ENCODE measurements at regions not wholly inside any gene's neighbourhood (a gene's known extent, or its start where the extent isn't known, plus 50 kb on each side); places are given as distances from the start of the nearest gene placed in this dataset.

DNA sequence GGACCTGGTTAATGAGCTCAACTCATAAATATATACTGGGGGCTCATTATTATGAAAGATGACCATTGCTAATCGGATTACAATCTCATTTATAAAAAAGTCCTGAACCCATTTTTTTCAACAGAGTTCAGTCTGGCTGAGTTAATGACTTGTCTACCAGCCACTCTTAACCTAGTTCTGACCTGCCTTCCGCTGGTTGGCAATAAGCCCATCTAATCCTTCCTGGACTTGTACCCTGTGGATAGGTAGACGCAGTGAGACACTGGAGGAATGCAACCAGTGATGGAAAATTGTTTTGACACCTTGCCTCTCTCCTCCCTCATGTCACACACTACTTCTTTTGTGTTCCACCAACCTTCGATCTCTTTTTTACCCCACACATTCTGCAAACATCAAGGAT, 279.9 kb downstream of the FOXO1 start:
- DNase-seq (ENCODE audit: low read depth, low spot score) (no peak), ATAC-seq (no peak), FAIRE-seq (no peak)
- no TSS peak for BruUV-seq (replicated peaks)
- peaks cover 11% of the 10 kb centered on the region for H3K4me1 ChIP-seq (ENCODE audit: control insufficient read depth, insufficient read depth, low read length)
- SMC1A ChIA-PET (ENCODE audit: uncharacterized antibody, unreplicated experiment) = interaction anchor here (0.6 to 0.8 kb wide), 2 partner anchors 62 to 195 kb away, joined by 3 read pairs; no protein-coding TSS in a partner anchor
- RAD21 ChIA-PET (ENCODE audit: unreplicated experiment) = no interaction called here
- 93% methylated on average over 4 of the region's 4 CpGs for WGBS (ENCODE audit: insufficient coverage, insufficient replicate concordance, low lambda C conversion rate, missing lambda C conversion rate)
- H4K20me1 ChIP-seq (ENCODE audit: control insufficient read depth, insufficient read depth) = no peaks in the 10 kb centered on the region
- no peaks in the 10 kb centered on the region for H3K79me2 ChIP-seq (ENCODE audit: control insufficient read depth, insufficient read depth, low read length)
- H2AFZ ChIP-seq (ENCODE audit: control insufficient read depth, low read depth, low read length) = no peak overlapping the region
- no peaks in the 10 kb centered on the region for H3K27me3 ChIP-seq (replicated peaks in 1 of 2; ENCODE audit: control insufficient read depth in 2 of 2, insufficient read depth in 2 of 2, low read length in 1 of 2)
- no peak overlapping the region for H3K4me3 ChIP-seq
- CTCF ChIA-PET = no interaction called here
- H3K9ac ChIP-seq (ENCODE audit: control insufficient read depth, insufficient read depth, low read length) = no peak overlapping the region
- POLR2A ChIA-PET = no interaction called here
- no peaks in the 10 kb centered on the region for H3K36me3 ChIP-seq (ENCODE audit: control insufficient read depth in 2 of 2, insufficient read depth in 2 of 2, low read length in 1 of 2)
- TF ChIP-seq CHD1 (IDR thresholded peaks at IDR 0.05; ENCODE audit: low read depth, low read length) = no peak
- TF ChIP-seq IRF4 (IDR thresholded peaks at IDR 0.05; ENCODE audit: low read depth, low read length) = no peak
- TF ChIP-seq MYC (IDR thresholded peaks at IDR 0.05; ENCODE audit: insufficient read depth, insufficient read length, insufficient replicate concordance, low read length, severe bottlenecking) = no peak
- no peak overlapping the region for H3K4me2 ChIP-seq (ENCODE audit: control insufficient read depth, insufficient read depth)
- H3K27ac ChIP-seq (ENCODE audit: control insufficient read depth, insufficient read depth) = no peak overlapping the region
- in situ Hi-C loops (cut with MboI) = no loop called here
- intact Hi-C loops (cut with micrococcal nuclease; ENCODE audit: unreplicated experiment) = loop anchor here (5.0 kb wide), 1 partner anchor 131 kb away; no protein-coding TSS in a partner anchor
- H3K9me3 ChIP-seq (replicated peaks; ENCODE audit: control insufficient read depth, insufficient read depth, low read length) = no peaks in the 10 kb centered on the region; the same call in 1 of the 3 replicates

DNA sequence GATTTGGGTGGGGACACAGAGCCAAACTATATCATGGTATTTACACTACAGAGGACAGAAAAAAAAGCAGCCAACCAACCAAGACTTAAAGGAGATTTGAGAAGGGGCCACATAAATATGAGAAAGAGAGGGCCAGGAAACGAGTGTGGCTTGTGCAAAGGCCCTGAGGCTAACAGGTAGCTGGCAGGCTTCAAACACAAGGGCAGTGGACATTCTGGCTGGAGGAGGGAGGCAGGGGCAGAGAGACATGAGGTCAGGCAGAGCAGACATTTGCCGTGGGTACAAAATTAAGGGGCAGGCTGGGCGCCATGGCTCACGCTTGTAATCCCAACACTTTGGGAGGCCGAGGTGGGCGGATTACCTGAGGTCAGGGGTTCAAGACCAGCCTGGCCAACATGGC, 278.7 kb downstream of the FOXO1 start:
- no peaks in the 10 kb centered on the region; the same call in 1 of the 3 replicates for H3K9me3 ChIP-seq (replicated peaks; ENCODE audit: control insufficient read depth, insufficient read depth, low read length)
- no peaks in the 10 kb centered on the region for H4K20me1 ChIP-seq (ENCODE audit: control insufficient read depth, insufficient read depth)
- H3K9ac ChIP-seq (ENCODE audit: control insufficient read depth, insufficient read depth, low read length) = no peak overlapping the region
- H3K4me1 ChIP-seq (ENCODE audit: control insufficient read depth, insufficient read depth, low read length) = peaks cover 11% of the 10 kb centered on the region
- in situ Hi-C loops (cut with MboI) = no loop called here
- H3K4me3 ChIP-seq = no peak overlapping the region
- H2AFZ ChIP-seq (ENCODE audit: control insufficient read depth, low read depth, low read length) = no peak overlapping the region
- CTCF ChIA-PET = no interaction called here
- POLR2A ChIA-PET = no interaction called here
- SMC1A ChIA-PET (ENCODE audit: uncharacterized antibody, unreplicated experiment) = interaction anchor here (0.6 to 0.7 kb wide), 2 partner anchors 10 to 98 kb away, joined by 3 read pairs; no protein-coding TSS in a partner anchor
- ATAC-seq (no peak), FAIRE-seq (no peak), DNase-seq (ENCODE audit: low read depth, low spot score) (no peak)
- BruUV-seq (replicated peaks) = no TSS peak
- 94% methylated on average over 6 of the region's 6 CpGs for WGBS (ENCODE audit: insufficient coverage, insufficient replicate concordance, low lambda C conversion rate, missing lambda C conversion rate)
- no peaks in the 10 kb centered on the region for H3K27me3 ChIP-seq (replicated peaks in 1 of 2; ENCODE audit: control insufficient read depth in 2 of 2, insufficient read depth in 2 of 2, low read length in 1 of 2)
- intact Hi-C loops (cut with micrococcal nuclease; ENCODE audit: unreplicated experiment) = loop anchor here (5.0 kb wide), 1 partner anchor 130 kb away; no protein-coding TSS in a partner anchor
- no peak overlapping the region for H3K4me2 ChIP-seq (ENCODE audit: control insufficient read depth, insufficient read depth)
- no peak overlapping the region for H3K27ac ChIP-seq (ENCODE audit: control insufficient read depth, insufficient read depth)
- RAD21 ChIA-PET (ENCODE audit: unreplicated experiment) = no interaction called here
- no peaks in the 10 kb centered on the region for H3K79me2 ChIP-seq (ENCODE audit: control insufficient read depth, insufficient read depth, low read length)
- no peaks in the 10 kb centered on the region for H3K36me3 ChIP-seq (ENCODE audit: control insufficient read depth in 2 of 2, insufficient read depth in 2 of 2, low read length in 1 of 2)
- TF ChIP-seq SMC3 (IDR thresholded peaks at IDR 0.05; ENCODE audit: borderline replicate concordance, low read length) (no peak), ZNF217 (IDR thresholded peaks at IDR 0.05) (no peak), ZNF384 (IDR thresholded peaks at IDR 0.05; ENCODE audit: borderline replicate concordance, low read depth, low read length) (no peak), ZNF274 (IDR thresholded peaks at IDR 0.05; ENCODE audit: insufficient read depth, insufficient read length) (no peak), RAD51 (IDR thresholded peaks at IDR 0.05) (no peak)
- TF ChIP-seq, protein P1, sequence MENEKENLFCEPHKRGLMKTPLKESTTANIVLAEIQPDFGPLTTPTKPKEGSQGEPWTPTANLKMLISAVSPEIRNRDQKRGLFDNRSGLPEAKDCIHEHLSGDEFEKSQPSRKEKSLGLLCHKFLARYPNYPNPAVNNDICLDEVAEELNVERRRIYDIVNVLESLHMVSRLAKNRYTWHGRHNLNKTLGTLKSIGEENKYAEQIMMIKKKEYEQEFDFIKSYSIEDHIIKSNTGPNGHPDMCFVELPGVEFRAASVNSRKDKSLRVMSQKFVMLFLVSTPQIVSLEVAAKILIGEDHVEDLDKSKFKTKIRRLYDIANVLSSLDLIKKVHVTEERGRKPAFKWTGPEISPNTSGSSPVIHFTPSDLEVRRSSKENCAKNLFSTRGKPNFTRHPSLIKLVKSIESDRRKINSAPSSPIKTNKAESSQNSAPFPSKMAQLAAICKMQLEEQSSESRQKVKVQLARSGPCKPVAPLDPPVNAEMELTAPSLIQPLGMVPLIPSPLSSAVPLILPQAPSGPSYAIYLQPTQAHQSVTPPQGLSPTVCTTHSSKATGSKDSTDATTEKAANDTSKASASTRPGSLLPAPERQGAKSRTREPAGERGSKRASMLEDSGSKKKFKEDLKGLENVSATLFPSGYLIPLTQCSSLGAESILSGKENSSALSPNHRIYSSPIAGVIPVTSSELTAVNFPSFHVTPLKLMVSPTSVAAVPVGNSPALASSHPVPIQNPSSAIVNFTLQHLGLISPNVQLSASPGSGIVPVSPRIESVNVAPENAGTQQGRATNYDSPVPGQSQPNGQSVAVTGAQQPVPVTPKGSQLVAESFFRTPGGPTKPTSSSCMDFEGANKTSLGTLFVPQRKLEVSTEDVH (IDR thresholded peaks at IDR 0.05; ENCODE audit: low read depth, partially characterized antibody) = no peak
- TF ChIP-seq, protein P2, sequence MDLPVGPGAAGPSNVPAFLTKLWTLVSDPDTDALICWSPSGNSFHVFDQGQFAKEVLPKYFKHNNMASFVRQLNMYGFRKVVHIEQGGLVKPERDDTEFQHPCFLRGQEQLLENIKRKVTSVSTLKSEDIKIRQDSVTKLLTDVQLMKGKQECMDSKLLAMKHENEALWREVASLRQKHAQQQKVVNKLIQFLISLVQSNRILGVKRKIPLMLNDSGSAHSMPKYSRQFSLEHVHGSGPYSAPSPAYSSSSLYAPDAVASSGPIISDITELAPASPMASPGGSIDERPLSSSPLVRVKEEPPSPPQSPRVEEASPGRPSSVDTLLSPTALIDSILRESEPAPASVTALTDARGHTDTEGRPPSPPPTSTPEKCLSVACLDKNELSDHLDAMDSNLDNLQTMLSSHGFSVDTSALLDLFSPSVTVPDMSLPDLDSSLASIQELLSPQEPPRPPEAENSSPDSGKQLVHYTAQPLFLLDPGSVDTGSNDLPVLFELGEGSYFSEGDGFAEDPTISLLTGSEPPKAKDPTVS (IDR thresholded peaks at IDR 0.05; ENCODE audit: low read depth, low read length) = no peak
- TF ChIP-seq, protein P3, sequence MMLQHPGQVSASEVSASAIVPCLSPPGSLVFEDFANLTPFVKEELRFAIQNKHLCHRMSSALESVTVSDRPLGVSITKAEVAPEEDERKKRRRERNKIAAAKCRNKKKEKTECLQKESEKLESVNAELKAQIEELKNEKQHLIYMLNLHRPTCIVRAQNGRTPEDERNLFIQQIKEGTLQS (IDR thresholded peaks at IDR 0.05; ENCODE audit: borderline replicate concordance, extremely low read depth, low read depth, low read length) = no peak
- TF ChIP-seq, protein P4, sequence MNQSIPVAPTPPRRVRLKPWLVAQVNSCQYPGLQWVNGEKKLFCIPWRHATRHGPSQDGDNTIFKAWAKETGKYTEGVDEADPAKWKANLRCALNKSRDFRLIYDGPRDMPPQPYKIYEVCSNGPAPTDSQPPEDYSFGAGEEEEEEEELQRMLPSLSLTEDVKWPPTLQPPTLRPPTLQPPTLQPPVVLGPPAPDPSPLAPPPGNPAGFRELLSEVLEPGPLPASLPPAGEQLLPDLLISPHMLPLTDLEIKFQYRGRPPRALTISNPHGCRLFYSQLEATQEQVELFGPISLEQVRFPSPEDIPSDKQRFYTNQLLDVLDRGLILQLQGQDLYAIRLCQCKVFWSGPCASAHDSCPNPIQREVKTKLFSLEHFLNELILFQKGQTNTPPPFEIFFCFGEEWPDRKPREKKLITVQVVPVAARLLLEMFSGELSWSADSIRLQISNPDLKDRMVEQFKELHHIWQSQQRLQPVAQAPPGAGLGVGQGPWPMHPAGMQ (IDR thresholded peaks at IDR 0.05; ENCODE audit: borderline replicate concordance) = no peak
